Peyer's patch (tissue), 4 donors: ENCODE measurements at regions not wholly inside any gene's neighbourhood (a gene's known extent, or its start where the extent isn't known, plus 50 kb on each side); places are given as distances from the start of the nearest gene placed in this dataset.

Source experiments
- DNase-seq, 3 donors: peaks; one replicate each; pipeline ENCODE4 v3.0.0-alpha.2; 2017 to 2019
- H3K27ac ChIP-seq, 4 donors: fragments of 200-600 bp; sonication (generic); one replicate each; pipeline ENCODE4 v1.5.1; 2016 to 2019
- H3K27me3 ChIP-seq, 2 donors: fragments of 200-600 bp; sonication (generic); one replicate each; pipeline ENCODE4 v1.5.1; 2019
- H3K36me3 ChIP-seq, 3 donors: fragments of 200-600 bp; sonication (generic); one replicate each; pipeline ENCODE4 v1.5.1; 2016 to 2019
- H3K4me1 ChIP-seq, 4 donors: fragments of 200-600 bp; sonication (generic); one replicate each; pipeline ENCODE4 v1.5.1; 2016 to 2019
- H3K4me3 ChIP-seq, 4 donors: fragments of 200-600 bp; sonication (generic); 1 replicate in 3 of 4; 2 replicates in 1 of 4; pipeline ENCODE4 v1.5.1; 2016 to 2019; ENCODE audit warnings: mild to moderate bottlenecking in 1 of 4
- H3K9me3 ChIP-seq, 4 donors: fragments of 200-600 bp; sonication (generic); one replicate each; pipeline ENCODE4 v1.5.1; 2016 to 2019; ENCODE audit warnings: mild to moderate bottlenecking in 1 of 4
- CTCF ChIP-seq, 6 experiments: fragments of 450-650 bp in 4 of 6; fragments of 200-600 bp in 2 of 6; sonication (generic) in 1 of 6; IDR thresholded peaks; one replicate each; pipeline ENCODE4 v1.5.1; 2017 to 2019; ENCODE audit warnings: antibody characterized with exemption in 6 of 6, mild to moderate bottlenecking in 3 of 6, moderate library complexity in 1 of 6
- POLR2A ChIP-seq, 2 donors: fragments of 450-650 bp; IDR thresholded peaks; one replicate each; pipeline ENCODE4 v1.5.1; 2017; ENCODE audit warnings: antibody characterized with exemption in 2 of 2, mild to moderate bottlenecking in 2 of 2, moderate library complexity in 2 of 2

GRCh38 chr4:53722110-53722509, 130.8 kb upstream of the LNX1 start:
- TF ChIP-seq POLR2A (IDR thresholded peaks at IDR 0.05) (no peak), CTCF (IDR thresholded peaks at IDR 0.05) (no peak)
- Histone ChIP-seq H3K9me3 (no peaks in the 10 kb centered on the region), H3K36me3 (no peaks in the 10 kb centered on the region), H3K27ac (no peak overlapping the region), H3K4me3 (no peak overlapping the region), H3K4me1 (no peaks in the 10 kb centered on the region), H3K27me3 (no peaks in the 10 kb centered on the region)
- DNase-seq: no peak

DNA sequence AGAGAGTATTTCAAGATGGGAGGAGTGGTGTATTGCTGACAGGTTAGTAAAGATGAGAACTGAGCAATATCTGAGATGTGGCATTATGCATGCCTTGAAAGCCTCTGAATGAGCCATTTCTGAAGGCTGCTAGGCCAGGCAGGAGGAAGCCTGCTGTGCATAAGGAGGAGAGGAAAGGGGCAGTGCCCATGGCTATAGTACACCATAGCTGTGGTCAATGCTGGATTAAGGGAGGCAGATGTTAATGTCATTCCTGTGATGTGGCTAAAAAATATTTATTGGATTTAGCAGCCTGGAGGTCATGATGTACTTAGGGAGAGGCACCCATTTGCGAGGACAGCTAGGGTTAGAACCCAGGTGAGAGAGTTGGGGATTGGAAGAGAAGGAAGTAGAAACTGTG, 130.0 kb upstream of the LNX1 start:
- TF ChIP-seq POLR2A (IDR thresholded peaks at IDR 0.05): no peak
- no peak for TF ChIP-seq CTCF (IDR thresholded peaks at IDR 0.05)
- Histone ChIP-seq H3K4me3 (no peak overlapping the region), H3K36me3 (no peaks in the 10 kb centered on the region), H3K27ac (no peak overlapping the region), H3K27me3 (no peaks in the 10 kb centered on the region), H3K9me3 (no peaks in the 10 kb centered on the region), H3K4me1 (no peaks in the 10 kb centered on the region)
- no peak for DNase-seq

DNA sequence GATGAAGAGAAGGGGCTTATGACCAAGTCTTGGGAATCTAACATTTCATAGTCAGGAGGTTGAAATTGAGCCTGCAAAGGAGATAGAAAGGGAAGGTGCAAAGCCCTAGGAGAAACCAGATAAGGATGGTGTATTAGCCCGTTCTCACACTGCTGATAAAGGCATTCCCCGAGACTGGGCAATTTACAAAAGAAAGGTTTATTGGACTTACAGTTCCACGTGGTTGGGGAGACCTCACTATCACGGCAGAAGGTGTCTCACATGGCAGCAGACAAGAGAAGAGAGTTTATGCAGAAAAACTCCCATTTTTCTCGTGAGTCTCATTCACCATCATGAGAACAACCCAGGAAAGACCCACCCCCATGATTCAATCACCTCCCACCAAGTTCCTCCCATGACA, 129.5 kb upstream of the LNX1 start:
- no peak overlapping the region for H3K27ac ChIP-seq
- no peaks in the 10 kb centered on the region for H3K27me3 ChIP-seq
- H3K36me3 ChIP-seq: no peaks in the 10 kb centered on the region
- no peaks in the 10 kb centered on the region for H3K4me1 ChIP-seq
- no peak for TF ChIP-seq POLR2A (IDR thresholded peaks at IDR 0.05)
- TF ChIP-seq CTCF (IDR thresholded peaks at IDR 0.05): no peak
- no peaks in the 10 kb centered on the region for H3K9me3 ChIP-seq
- DNase-seq: no peak
- H3K4me3 ChIP-seq: no peak overlapping the region

DNA sequence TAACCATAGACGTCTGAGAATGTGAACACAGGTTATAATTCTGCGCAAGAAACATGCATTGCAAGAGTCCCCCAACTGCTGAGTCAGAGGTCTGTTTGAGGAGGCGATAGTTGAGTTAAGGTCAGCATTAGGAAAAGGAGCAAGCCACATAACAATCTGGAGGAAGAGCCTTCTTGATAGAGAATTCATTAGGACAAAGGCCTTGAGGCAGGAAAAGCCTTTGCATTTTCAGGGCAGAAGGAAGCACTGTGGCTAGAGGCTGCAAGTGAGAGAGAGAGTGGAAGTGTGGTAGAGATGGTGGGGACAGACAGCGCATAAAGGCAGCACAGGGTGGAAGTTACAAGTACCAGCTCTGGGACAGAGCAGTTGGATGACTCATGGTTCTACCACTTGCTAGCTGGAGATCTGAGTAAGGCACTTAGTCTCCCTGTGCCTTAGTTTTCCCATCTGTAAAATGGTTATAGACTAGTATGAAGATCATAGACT, 125.8 kb upstream of the LNX1 start:
- Histone ChIP-seq H3K27ac (peak overlapping the region in 2 of 4 donors; percentile 57), H3K27me3 (no peaks in the 10 kb centered on the region), H3K4me1 (no peaks in the 10 kb centered on the region), H3K36me3 (no peaks in the 10 kb centered on the region), H3K9me3 (no peaks in the 10 kb centered on the region), H3K4me3 (no peak overlapping the region)
- TF ChIP-seq CTCF (IDR thresholded peaks at IDR 0.05) (no peak), POLR2A (IDR thresholded peaks at IDR 0.05) (no peak)
- no peak for DNase-seq

DNA sequence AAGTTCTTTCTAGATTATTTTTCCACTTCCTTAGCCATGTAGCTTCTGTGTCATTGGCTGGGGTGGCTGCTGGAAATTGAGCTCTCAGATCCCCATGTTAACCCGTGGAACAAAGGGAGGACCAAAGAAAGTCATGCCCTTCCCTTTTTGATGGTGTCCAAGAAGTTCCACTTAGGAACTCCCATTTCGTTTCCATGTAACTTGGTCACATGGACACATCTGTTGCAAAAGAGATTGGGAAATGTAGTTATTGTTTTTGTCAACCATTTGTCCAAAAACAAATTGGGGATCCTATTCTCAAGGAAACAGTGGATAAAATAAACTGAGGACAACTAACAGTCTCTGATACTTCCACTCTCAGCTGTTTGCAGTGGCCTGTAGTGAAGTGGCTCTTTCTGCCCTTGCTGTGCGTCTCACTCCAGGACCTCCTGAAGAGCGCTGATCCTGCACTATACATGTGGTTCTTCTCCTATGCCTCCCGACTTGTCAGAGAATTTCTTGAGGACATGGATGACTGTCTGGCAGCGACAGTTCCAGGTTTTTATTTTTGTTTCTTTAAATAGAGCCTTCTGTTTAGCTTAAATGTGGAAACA, 125.3 kb upstream of the LNX1 start:
- TF ChIP-seq POLR2A (IDR thresholded peaks at IDR 0.05) (no peak), CTCF (IDR thresholded peaks at IDR 0.05) (no peak)
- no peaks in the 10 kb centered on the region for H3K4me1 ChIP-seq
- DNase-seq: no peak
- H3K27me3 ChIP-seq: no peaks in the 10 kb centered on the region
- H3K4me3 ChIP-seq: no peak overlapping the region
- H3K27ac ChIP-seq: peak overlapping the region in 1 of 4 donors; percentile 57
- H3K36me3 ChIP-seq: no peaks in the 10 kb centered on the region
- no peaks in the 10 kb centered on the region for H3K9me3 ChIP-seq

DNA sequence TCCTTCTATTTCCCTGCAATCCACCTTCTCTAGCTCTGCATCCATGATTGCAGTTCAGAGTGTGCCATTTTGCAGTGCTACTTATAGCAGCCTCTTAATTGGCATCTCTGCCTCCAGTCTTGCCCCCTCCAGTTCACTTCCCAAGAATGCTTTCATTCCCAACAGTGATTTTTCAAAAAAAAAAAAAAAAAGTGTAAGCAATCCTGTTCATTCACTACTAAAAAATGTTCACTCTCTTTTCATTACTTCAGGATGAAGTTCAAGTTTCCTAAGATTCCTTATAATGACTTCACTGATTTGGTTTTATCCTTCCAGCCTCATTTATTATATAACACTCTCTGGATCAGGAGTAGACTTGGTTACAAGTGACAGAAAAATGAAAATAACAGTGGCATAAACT, 124.7 kb upstream of the LNX1 start:
- TF ChIP-seq POLR2A (IDR thresholded peaks at IDR 0.05) (no peak), CTCF (IDR thresholded peaks at IDR 0.05) (no peak)
- Histone ChIP-seq H3K9me3 (no peaks in the 10 kb centered on the region), H3K4me3 (no peak overlapping the region), H3K27me3 (no peaks in the 10 kb centered on the region), H3K4me1 (no peaks in the 10 kb centered on the region), H3K27ac (peak overlapping the region in 1 of 4 donors; percentile 57), H3K36me3 (no peaks in the 10 kb centered on the region)
- no peak for DNase-seq
